ENCODE measurements at regions not wholly inside any gene's neighbourhood (a gene's known extent, or its start where the extent isn't known, plus 50 kb on each side); places are given as distances from the start of the nearest gene placed in this dataset.
A peak's percentile ranks its signal among the peaks of the same experiment; 100 is the strongest.

DNA sequence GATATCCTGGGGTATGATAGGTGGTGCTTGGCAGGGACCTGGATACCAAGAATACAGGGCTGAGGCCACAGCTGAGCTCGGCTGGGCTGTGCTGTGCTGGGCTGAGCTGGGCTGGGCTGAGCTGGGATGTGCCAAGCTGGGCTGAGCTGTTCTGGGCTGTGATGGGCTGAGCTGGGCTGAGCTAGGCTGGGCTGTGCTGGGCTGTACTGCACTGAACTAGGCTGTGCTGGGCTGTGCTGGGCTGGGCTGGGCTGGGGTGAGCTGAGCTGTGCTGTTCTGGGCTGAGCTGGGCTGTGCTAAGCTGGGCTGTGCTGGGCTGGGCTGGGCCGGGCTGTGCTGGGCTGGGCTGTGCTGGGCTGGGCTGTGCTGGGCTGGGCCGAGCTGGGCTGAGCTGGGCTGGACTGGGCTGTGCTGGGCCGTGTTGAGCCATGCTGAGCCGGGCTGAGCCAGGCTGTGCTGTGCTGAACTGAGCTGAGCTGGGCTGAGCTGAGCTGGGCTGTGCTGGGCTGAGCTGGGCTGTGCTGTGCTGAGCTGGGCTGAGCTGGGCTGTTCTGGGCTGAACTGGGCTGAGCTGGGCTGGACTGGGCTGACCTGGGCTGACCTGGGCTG is 94.7 kb upstream of the ACTRT2 start:
- Histone ChIP-seq H3K4me1 (peaks cover 12 to 42% of the 10 kb centered on the region in 2 donors), H3K27ac (peak overlapping the region; percentile 92 to 95), H3K9me3 (peaks cover 4 to 8% of the 10 kb centered on the region in 2 donors), H3K36me3 (no peaks in the 10 kb centered on the region), H3K27me3 (no peaks in the 10 kb centered on the region), H3K4me3 (no peak overlapping the region)
- intact Hi-C loops (cut with DNase I) = loop anchor here (5.0 kb wide), 6 partner anchors 41 to 496 kb away; no protein-coding TSS in a partner anchor
- TF ChIP-seq, protein P1, sequence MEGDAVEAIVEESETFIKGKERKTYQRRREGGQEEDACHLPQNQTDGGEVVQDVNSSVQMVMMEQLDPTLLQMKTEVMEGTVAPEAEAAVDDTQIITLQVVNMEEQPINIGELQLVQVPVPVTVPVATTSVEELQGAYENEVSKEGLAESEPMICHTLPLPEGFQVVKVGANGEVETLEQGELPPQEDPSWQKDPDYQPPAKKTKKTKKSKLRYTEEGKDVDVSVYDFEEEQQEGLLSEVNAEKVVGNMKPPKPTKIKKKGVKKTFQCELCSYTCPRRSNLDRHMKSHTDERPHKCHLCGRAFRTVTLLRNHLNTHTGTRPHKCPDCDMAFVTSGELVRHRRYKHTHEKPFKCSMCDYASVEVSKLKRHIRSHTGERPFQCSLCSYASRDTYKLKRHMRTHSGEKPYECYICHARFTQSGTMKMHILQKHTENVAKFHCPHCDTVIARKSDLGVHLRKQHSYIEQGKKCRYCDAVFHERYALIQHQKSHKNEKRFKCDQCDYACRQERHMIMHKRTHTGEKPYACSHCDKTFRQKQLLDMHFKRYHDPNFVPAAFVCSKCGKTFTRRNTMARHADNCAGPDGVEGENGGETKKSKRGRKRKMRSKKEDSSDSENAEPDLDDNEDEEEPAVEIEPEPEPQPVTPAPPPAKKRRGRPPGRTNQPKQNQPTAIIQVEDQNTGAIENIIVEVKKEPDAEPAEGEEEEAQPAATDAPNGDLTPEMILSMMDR (IDR thresholded peaks at IDR 0.05) = no peak
- DNase-seq (ENCODE audit: low spot score in 2 of 2) = no peak

DNA sequence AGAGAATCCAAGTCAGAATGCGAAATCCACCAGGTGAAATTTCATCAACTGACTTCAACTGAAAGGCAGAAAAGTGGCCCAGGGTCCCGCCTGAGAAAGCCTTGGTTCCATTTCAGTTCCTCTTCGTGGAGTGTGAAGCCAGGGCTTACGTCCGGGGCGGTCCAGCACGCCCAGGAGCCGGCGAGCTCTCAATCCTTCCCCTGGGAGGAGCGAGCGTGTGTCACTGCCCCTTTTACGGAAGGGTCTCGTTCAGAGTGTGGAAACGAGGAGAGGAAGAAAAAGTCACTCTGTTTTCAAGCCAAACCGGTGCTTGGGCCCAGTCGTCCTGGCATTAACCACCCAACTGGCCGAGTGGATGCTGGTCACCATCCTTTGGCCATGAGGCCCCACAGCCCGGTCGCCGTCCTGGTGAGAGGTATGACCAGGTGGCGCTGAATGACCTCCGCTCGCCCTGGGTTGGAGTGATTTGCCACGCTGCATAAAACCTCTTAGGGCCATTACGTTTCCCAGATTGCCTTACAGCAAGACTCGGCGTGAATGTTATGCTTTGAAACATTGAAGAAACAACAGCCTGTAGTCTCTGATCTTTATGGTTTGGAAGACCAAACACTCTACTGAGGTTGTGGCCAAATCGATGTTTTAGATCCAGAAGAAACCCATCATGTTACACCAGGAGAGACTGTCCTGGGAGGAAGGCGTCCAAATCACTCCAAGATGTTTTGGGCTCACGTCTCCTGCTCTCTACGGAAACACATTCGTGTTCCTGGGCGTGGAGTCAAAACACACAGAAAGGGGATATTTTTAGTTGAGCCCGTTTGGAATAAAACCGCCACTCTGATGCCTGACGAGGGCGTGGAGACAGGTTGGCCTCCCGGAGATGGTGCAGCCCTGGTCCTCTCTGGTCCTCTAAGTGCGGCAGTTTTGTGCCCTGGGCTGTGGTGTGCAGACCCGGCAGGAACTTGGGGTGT is 93.6 kb upstream of the ACTRT2 start:
- intact Hi-C loops (cut with DNase I) = loop anchor here (5.0 kb wide), 6 partner anchors 40 to 495 kb away; no protein-coding TSS in a partner anchor
- TF ChIP-seq, protein P1 (IDR thresholded peaks at IDR 0.05) = no peak
- H3K36me3 ChIP-seq = no peaks in the 10 kb centered on the region
- peaks cover 4 to 8% of the 10 kb centered on the region in 2 donors for H3K9me3 ChIP-seq
- peak; percentile 65 to 87 for DNase-seq (ENCODE audit: low spot score in 2 of 2)
- peak overlapping the region in 1 of 2 donors; percentile 45 for H3K4me3 ChIP-seq
- no peaks in the 10 kb centered on the region for H3K27me3 ChIP-seq
- peak overlapping the region; percentile 92 to 95 for H3K27ac ChIP-seq
- H3K4me1 ChIP-seq = peaks cover 12 to 34% of the 10 kb centered on the region in 2 donors

DNA sequence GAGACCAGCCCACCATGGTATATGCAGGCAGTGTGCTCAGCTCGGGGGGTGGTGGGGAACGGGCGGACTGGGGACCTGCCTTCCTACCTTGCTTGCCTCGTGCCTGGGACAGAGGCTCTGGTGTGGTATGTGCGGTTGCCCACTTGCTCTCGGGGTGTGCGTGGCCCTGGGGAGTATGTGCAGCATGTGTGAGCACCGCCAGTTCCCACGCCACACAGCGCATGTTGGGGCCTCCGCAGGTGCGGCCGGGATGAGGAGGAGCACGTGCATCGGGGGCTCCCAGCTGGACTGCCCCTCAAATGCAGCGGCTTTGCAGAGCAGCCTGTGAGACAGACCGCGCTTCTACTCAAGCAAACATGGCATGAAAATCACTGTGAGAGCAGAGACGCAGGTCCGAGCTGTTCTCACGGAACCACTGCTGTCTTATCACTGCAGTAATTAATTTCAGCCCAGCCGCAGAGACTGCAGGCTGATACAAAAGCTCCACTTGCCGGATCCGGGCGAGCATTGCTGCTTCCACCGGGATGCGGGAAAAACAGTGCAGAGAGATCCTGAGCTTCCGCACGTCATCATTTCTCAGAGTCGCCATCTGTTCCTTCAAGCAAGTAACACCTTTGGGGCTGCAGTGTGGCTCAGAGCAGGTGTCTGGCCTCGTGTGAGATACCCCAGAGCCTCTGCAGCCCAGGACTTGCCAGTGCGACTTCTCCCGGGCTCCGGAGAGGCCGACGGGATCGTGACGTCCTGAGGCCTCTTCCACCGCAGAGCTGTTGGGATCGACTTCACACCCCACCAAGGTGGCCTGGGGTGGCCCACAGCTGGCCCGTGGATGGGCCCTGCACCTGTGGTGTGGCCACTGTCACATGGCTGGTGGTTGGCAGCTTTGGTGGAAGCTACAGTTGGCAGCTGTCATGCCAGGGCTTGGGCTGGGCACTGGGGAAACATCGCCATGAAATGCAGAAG is 92.6 kb upstream of the ACTRT2 start:
- TF ChIP-seq, protein P1 (IDR thresholded peaks at IDR 0.05) = no peak
- intact Hi-C loops (cut with DNase I) = loop anchor here (5.0 kb wide), 6 partner anchors 39 to 494 kb away; no protein-coding TSS in a partner anchor
- peak overlapping the region; percentile 92 to 95 for H3K27ac ChIP-seq
- H3K27me3 ChIP-seq = no peaks in the 10 kb centered on the region
- no peak for DNase-seq (ENCODE audit: low spot score in 2 of 2)
- H3K9me3 ChIP-seq = peaks cover 4 to 8% of the 10 kb centered on the region in 2 donors
- H3K4me1 ChIP-seq = peaks cover 12 to 30% of the 10 kb centered on the region in 2 donors
- H3K36me3 ChIP-seq = no peaks in the 10 kb centered on the region
- peak overlapping the region in 1 of 2 donors; percentile 20 for H3K4me3 ChIP-seq

DNA sequence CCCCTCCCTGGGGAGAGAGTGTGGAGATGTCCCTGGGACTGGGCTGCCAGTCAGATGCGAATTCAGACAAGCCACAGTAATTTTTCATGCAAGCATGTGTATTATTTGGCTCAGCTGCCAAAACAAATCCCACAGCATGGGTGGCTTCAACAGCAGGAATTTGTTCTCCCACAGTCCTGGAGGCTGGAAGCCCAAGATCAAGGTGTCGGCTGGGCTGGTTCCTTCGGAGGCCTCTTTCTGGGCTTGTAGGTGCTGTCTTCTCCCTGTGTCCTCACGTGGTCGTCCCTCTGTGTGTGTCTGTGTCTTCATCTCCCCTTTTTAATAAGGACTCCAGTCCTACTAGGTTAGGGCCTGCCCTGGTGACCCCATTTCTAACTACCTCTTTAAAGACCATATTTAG is 91.9 kb upstream of the ACTRT2 start:
- no peak for DNase-seq (ENCODE audit: low spot score in 2 of 2)
- H3K27me3 ChIP-seq = no peaks in the 10 kb centered on the region

More for the DNA sequence above, 91.9 kb upstream of the ACTRT2 start:
- intact Hi-C loops (cut with DNase I) = loop anchor here (5.0 kb wide), 6 partner anchors 38 to 493 kb away; no protein-coding TSS in a partner anchor
- Histone ChIP-seq H3K9me3 (peaks cover 4 to 8% of the 10 kb centered on the region in 2 donors), H3K27ac (no peak overlapping the region), H3K4me1 (peaks cover 12 to 30% of the 10 kb centered on the region in 2 donors), H3K36me3 (no peaks in the 10 kb centered on the region), H3K4me3 (no peak overlapping the region)
- TF ChIP-seq, protein P1 (IDR thresholded peaks at IDR 0.05) = no peak
